ENCODE measurements at regions not wholly inside any gene's neighbourhood (a gene's known extent, or its start where the extent isn't known, plus 50 kb on each side); places are given as distances from the start of the nearest gene placed in this dataset.

GRCh38 chr4:111869339-111869738 is 275.9 kb upstream of the FAM241A start:
- no peak for ATAC-seq
- no peaks in the 10 kb centered on the region for H3K27me3 Mint-ChIP-seq
- POLR2A ChIA-PET: no interaction called here
- H3K4me1 Mint-ChIP-seq: no peaks in the 10 kb centered on the region
- H3K36me3 Mint-ChIP-seq (ENCODE audit: low read depth): no peaks in the 10 kb centered on the region
- no peaks in the 10 kb centered on the region for H3K9me3 Mint-ChIP-seq (ENCODE audit: low read depth)
- CTCF ChIA-PET: no interaction called here
- no peak for DNase-seq
- H3K4me3 Mint-ChIP-seq: no peak overlapping the region
- no peak overlapping the region for H3K27ac Mint-ChIP-seq
- intact Hi-C loops (cut with DNase I, micrococcal nuclease): no loop called here

DNA sequence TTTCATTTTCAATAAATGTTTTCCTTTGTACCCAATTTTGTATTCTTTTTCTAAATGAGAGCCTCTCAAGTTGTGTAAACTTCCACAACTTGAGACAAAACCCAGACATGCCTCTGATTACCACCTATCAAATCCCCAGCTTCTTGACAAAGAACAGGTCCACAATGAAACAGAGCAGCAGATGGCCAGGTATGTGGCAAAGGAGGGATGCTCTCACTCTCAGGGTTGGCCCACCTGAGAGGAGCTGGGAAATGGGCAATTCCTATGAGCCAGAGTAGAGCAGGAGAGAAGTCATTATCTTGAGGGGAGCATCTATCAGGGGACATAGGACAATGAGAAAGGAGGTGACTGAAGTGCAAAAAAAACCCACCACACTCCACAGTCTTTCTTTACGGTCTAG is 273.5 kb upstream of the FAM241A start:
- H3K27ac Mint-ChIP-seq: no peak overlapping the region
- DNase-seq: no peak
- H3K9me3 Mint-ChIP-seq (ENCODE audit: low read depth): no peaks in the 10 kb centered on the region
- no peak overlapping the region for H3K4me3 Mint-ChIP-seq
- intact Hi-C loops (cut with DNase I, micrococcal nuclease): no loop called here
- H3K4me1 Mint-ChIP-seq: no peaks in the 10 kb centered on the region
- H3K27me3 Mint-ChIP-seq: no peaks in the 10 kb centered on the region
- no peaks in the 10 kb centered on the region for H3K36me3 Mint-ChIP-seq (ENCODE audit: low read depth)
- CTCF ChIA-PET: no interaction called here
- ATAC-seq: no peak
- POLR2A ChIA-PET: no interaction called here

DNA sequence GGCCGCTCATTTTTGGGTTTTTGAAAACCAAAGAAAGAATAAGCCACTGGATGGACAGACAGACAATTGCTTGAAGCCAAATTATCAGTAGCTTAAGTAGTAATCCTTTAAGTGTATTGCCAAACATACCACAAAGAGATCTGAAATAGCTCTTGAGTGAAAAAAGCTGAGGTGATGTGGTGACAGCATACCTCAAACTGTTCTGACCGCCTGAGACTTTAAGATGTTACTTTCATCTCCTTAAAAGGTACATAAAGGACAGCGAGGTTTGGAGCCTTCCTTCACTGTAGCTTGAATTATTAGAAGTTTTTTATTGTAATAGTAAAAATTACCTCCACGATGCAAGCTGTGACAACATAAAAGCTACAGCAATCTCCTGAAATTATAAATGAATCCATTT is 271.5 kb upstream of the FAM241A start:
- no peak for DNase-seq
- intact Hi-C loops (cut with DNase I, micrococcal nuclease): no loop called here
- CTCF ChIA-PET: interaction anchor here (1.1 kb wide), 1 partner anchor 15 kb away, joined by 3 read pairs; no protein-coding TSS in a partner anchor
- H3K27me3 Mint-ChIP-seq: no peaks in the 10 kb centered on the region
- H3K9me3 Mint-ChIP-seq (ENCODE audit: low read depth): no peaks in the 10 kb centered on the region
- H3K4me1 Mint-ChIP-seq: no peaks in the 10 kb centered on the region
- no peak overlapping the region for H3K27ac Mint-ChIP-seq
- H3K4me3 Mint-ChIP-seq: no peak overlapping the region
- POLR2A ChIA-PET: no interaction called here
- no peaks in the 10 kb centered on the region for H3K36me3 Mint-ChIP-seq (ENCODE audit: low read depth)
- ATAC-seq: no peak

DNA sequence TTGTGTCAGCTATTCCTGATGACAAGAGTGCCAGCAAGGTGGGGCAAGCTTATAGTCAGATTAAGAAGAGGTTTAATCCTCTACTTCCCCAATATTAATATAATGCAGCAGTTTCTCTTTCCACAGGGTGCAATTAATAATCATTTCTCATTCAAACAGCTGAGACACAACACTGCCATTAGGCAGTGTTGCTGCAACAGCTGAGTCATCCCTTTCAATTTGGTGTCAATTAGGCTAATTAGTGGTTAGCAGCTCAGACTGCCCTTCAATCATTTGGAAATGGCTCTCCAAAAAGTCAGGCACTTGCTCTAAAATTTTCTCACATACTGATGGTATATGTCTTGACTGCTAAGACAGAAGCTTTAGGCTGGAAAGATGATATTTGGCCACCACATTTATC is 265.7 kb upstream of the FAM241A start:
- intact Hi-C loops (cut with DNase I, micrococcal nuclease): no loop called here
- Mint-ChIP-seq H3K4me3 (no peak overlapping the region), H3K9me3 (ENCODE audit: low read depth) (no peaks in the 10 kb centered on the region), H3K27ac (no peak overlapping the region), H3K36me3 (ENCODE audit: low read depth) (no peaks in the 10 kb centered on the region), H3K27me3 (no peaks in the 10 kb centered on the region), H3K4me1 (no peaks in the 10 kb centered on the region)
- ATAC-seq: no peak
- CTCF ChIA-PET: interaction anchor here (0.6 to 1.6 kb wide), 2 partner anchors 72 to 1812 kb away, joined by 3 read pairs; no protein-coding TSS in a partner anchor
- no peak for DNase-seq
- POLR2A ChIA-PET: no interaction called here

GRCh38 chr4:111880116-111880515 is 265.1 kb upstream of the FAM241A start:
- no peak overlapping the region for H3K4me3 Mint-ChIP-seq
- H3K27me3 Mint-ChIP-seq: no peaks in the 10 kb centered on the region
- ChIA-PET CTCF (interaction anchor here (0.6 to 1.6 kb wide), 2 partner anchors 72 to 1812 kb away, joined by 3 read pairs; no protein-coding TSS in a partner anchor), POLR2A (no interaction called here)
- H3K36me3 Mint-ChIP-seq (ENCODE audit: low read depth): no peaks in the 10 kb centered on the region
- no peak for DNase-seq
- H3K9me3 Mint-ChIP-seq (ENCODE audit: low read depth): no peaks in the 10 kb centered on the region
- intact Hi-C loops (cut with DNase I, micrococcal nuclease): no loop called here
- no peak for ATAC-seq
- H3K4me1 Mint-ChIP-seq: no peaks in the 10 kb centered on the region
- no peak overlapping the region for H3K27ac Mint-ChIP-seq

GRCh38 chr4:111883557-111883999 is 261.7 kb upstream of the FAM241A start:
- H3K36me3 Mint-ChIP-seq (ENCODE audit: low read depth): no peaks in the 10 kb centered on the region
- ATAC-seq: no peak
- H3K4me3 Mint-ChIP-seq: no peak overlapping the region
- POLR2A ChIA-PET: no interaction called here
- no peak for DNase-seq
- no peaks in the 10 kb centered on the region for H3K27me3 Mint-ChIP-seq
- intact Hi-C loops (cut with DNase I, micrococcal nuclease): no loop called here
- no peaks in the 10 kb centered on the region for H3K9me3 Mint-ChIP-seq (ENCODE audit: low read depth)
- H3K27ac Mint-ChIP-seq: no peak overlapping the region
- CTCF ChIA-PET: interaction anchor here (0.5 kb wide), 1 partner anchor 34 kb away, joined by 3 read pairs; no protein-coding TSS in a partner anchor
- H3K4me1 Mint-ChIP-seq: no peaks in the 10 kb centered on the region

GRCh38 chr4:111890412-111890811 is 254.8 kb upstream of the FAM241A start:
- Mint-ChIP-seq H3K4me1 (no peaks in the 10 kb centered on the region), H3K4me3 (no peak overlapping the region), H3K9me3 (ENCODE audit: low read depth) (no peaks in the 10 kb centered on the region), H3K36me3 (ENCODE audit: low read depth) (no peaks in the 10 kb centered on the region), H3K27ac (no peak overlapping the region), H3K27me3 (no peaks in the 10 kb centered on the region)
- CTCF ChIA-PET: no interaction called here
- intact Hi-C loops (cut with DNase I, micrococcal nuclease): loop anchor here in 1 of 2 experiments (5.0 kb wide), 1 partner anchor 553 kb away; no protein-coding TSS in a partner anchor
- DNase-seq (no peak), ATAC-seq (no peak)
- POLR2A ChIA-PET: no interaction called here

DNA sequence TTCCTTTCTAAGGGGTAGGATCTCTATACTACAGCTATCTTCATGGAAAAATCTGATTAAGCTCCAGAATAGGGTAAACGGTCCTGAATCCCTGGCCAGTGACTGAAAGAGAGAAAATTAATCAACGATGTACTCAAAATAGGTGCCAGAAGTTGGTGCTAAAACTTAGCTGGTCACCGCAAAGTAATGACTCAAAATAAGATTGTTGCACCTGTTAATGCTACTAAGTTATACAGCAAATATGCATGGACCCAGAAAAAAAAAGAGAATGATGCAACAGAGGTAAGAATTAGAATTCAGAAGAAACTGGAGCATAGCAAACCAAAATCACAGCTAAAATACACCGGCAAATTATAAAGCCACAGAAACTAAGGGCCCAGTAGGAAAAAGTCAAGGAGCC is 239.7 kb upstream of the FAM241A start:
- Mint-ChIP-seq H3K36me3 (ENCODE audit: low read depth) (no peaks in the 10 kb centered on the region), H3K27ac (no peak overlapping the region), H3K4me1 (no peaks in the 10 kb centered on the region), H3K4me3 (no peak overlapping the region), H3K27me3 (no peaks in the 10 kb centered on the region), H3K9me3 (ENCODE audit: low read depth) (no peaks in the 10 kb centered on the region)
- intact Hi-C loops (cut with DNase I, micrococcal nuclease): no loop called here
- POLR2A ChIA-PET: no interaction called here
- ATAC-seq (no peak), DNase-seq (no peak)
- CTCF ChIA-PET: no interaction called here

GRCh38 chr4:111919639-111920038 is 225.6 kb upstream of the FAM241A start:
- no peaks in the 10 kb centered on the region for H3K36me3 Mint-ChIP-seq (ENCODE audit: low read depth)
- no peaks in the 10 kb centered on the region for H3K27me3 Mint-ChIP-seq
- no peaks in the 10 kb centered on the region for H3K4me1 Mint-ChIP-seq
- no peak for DNase-seq
- H3K27ac Mint-ChIP-seq: no peak overlapping the region
- CTCF ChIA-PET: no interaction called here
- no peaks in the 10 kb centered on the region for H3K9me3 Mint-ChIP-seq (ENCODE audit: low read depth)
- H3K4me3 Mint-ChIP-seq: no peak overlapping the region
- ATAC-seq: no peak
- intact Hi-C loops (cut with DNase I, micrococcal nuclease): no loop called here
- POLR2A ChIA-PET: no interaction called here

DNA sequence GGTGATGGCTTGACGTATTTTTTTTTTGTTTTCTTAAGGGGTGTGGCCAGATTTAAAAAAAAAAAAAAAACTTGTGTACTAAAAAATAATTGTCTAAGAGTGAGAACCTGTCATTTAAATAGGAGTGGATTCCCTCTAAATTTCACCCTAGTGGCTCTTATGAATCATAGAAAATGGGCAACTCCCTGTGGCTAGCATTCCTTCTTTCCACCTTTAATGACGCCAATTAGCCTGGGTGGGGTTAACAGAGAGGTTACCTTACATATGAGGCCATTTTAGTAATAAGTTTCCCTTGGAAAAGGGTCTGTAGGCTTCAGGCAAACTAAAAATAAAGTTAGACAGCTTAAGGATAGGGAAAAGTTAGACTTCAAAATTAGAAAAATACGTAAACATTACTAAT is 223.5 kb upstream of the FAM241A start:
- no peaks in the 10 kb centered on the region for H3K36me3 Mint-ChIP-seq (ENCODE audit: low read depth)
- no peaks in the 10 kb centered on the region for H3K4me1 Mint-ChIP-seq
- H3K9me3 Mint-ChIP-seq (ENCODE audit: low read depth): no peaks in the 10 kb centered on the region
- H3K27ac Mint-ChIP-seq: no peak overlapping the region
- ChIA-PET CTCF (interaction anchor here (0.6 kb wide), 1 partner anchor 109 kb away, joined by 3 read pairs; no protein-coding TSS in a partner anchor), POLR2A (no interaction called here)
- H3K27me3 Mint-ChIP-seq: no peaks in the 10 kb centered on the region
- intact Hi-C loops (cut with DNase I, micrococcal nuclease): no loop called here
- no peak for DNase-seq
- no peak overlapping the region for H3K4me3 Mint-ChIP-seq
- ATAC-seq: no peak

DNA sequence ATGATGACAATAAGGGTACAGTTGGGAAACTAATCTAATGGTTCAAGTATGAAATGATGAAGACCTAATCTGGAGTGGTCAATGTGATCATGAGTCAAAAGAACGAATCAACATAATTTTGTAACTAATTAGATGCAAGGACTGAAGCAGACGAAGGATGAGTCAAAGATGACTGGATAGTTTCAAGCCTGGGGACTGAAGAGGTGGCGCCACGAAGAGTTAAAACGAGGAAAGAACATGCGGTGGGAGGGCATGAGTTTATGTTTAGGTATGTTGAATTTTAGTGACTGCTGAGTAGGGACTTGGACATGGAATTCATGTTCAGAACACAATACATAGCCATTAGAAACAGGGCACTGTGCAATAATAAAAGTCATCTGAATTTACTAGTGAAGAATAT is 221.5 kb upstream of the FAM241A start:
- POLR2A ChIA-PET: no interaction called here
- intact Hi-C loops (cut with DNase I, micrococcal nuclease): no loop called here
- CTCF ChIA-PET: no interaction called here
- Mint-ChIP-seq H3K27ac (no peak overlapping the region), H3K4me1 (no peaks in the 10 kb centered on the region), H3K36me3 (ENCODE audit: low read depth) (no peaks in the 10 kb centered on the region), H3K27me3 (no peaks in the 10 kb centered on the region), H3K9me3 (ENCODE audit: low read depth) (no peaks in the 10 kb centered on the region), H3K4me3 (no peak overlapping the region)
- DNase-seq (no peak), ATAC-seq (no peak)

- no peaks in the 10 kb centered on the region for H3K4me1 Mint-ChIP-seq
- intact Hi-C loops (cut with DNase I, micrococcal nuclease): no loop called here
- ATAC-seq (no peak), DNase-seq (no peak)
- H3K4me3 Mint-ChIP-seq: no peak overlapping the region
- no peaks in the 10 kb centered on the region for H3K9me3 Mint-ChIP-seq (ENCODE audit: low read depth)
- POLR2A ChIA-PET: no interaction called here
- H3K27ac Mint-ChIP-seq: no peak overlapping the region
- CTCF ChIA-PET: no interaction called here
- no peaks in the 10 kb centered on the region for H3K36me3 Mint-ChIP-seq (ENCODE audit: low read depth)
- no peaks in the 10 kb centered on the region for H3K27me3 Mint-ChIP-seq
These were observed 220.6 kb upstream of the FAM241A start for GRCh38 chr4:111924696-111925095.

GRCh38 chr4:111930659-111931058 is 214.6 kb upstream of the FAM241A start:
- H3K27me3 Mint-ChIP-seq: peaks cover 5% of the 10 kb centered on the region
- no peak overlapping the region for H3K4me3 Mint-ChIP-seq
- CTCF ChIA-PET: interaction anchor here (1.0 kb wide), 1 partner anchor 17 kb away, joined by 3 read pairs; no protein-coding TSS in a partner anchor
- no peaks in the 10 kb centered on the region for H3K9me3 Mint-ChIP-seq (ENCODE audit: low read depth)
- H3K27ac Mint-ChIP-seq: no peak overlapping the region
- intact Hi-C loops (cut with DNase I, micrococcal nuclease): no loop called here
- POLR2A ChIA-PET: no interaction called here
- DNase-seq: no peak
- H3K36me3 Mint-ChIP-seq (ENCODE audit: low read depth): no peaks in the 10 kb centered on the region
- ATAC-seq: no peak
- no peaks in the 10 kb centered on the region for H3K4me1 Mint-ChIP-seq
